CD4-positive, CD25-positive, alpha-beta regulatory T cell (primary cell): ENCODE measurements at regions not wholly inside any gene's neighbourhood (a gene's known extent, or its start where the extent isn't known, plus 50 kb on each side); places are given as distances from the start of the nearest gene placed in this dataset.

Experiments
- ATAC-seq, 2 donors: fragments of 150-1000 bp; cut with Tn5 transposase; one replicate each; pipeline ENCODE4 v1.10.0; 2021; ENCODE audit warnings: low read depth in 2 of 2, moderate number of reproducible peaks in 2 of 2, moderate library complexity in 1 of 2
- DNase-seq, 3 donors: peaks; one replicate each; pipeline versions ENCODE4 v3.0.0 to v3.0.0-alpha.2; 2012 to 2022; ENCODE audit warnings: mixed read lengths in 1 of 3
- H3K27ac ChIP-seq: one replicate; pipeline ENCODE4 v1.7.0; 2013; ENCODE audit warnings: mild to moderate bottlenecking, low read length; ENCODE audit not compliant: insufficient read depth, poor library complexity, severe bottlenecking
- H3K27me3 ChIP-seq: one replicate; pipeline ENCODE4 v1.7.0; 2013; ENCODE audit warnings: low read length; ENCODE audit not compliant: control insufficient read depth, insufficient read depth
- H3K36me3 ChIP-seq: one replicate; pipeline ENCODE4 v1.7.0; 2013; ENCODE audit warnings: mild to moderate bottlenecking, low read length, moderate library complexity; ENCODE audit not compliant: control insufficient read depth, insufficient read depth
- H3K4me1 ChIP-seq: 2 replicates; pipeline ENCODE4 v1.7.0; 2013; ENCODE audit warnings: mild to moderate bottlenecking, low read length; ENCODE audit not compliant: insufficient read depth, control insufficient read depth, poor library complexity, severe bottlenecking
- H3K4me3 ChIP-seq: one replicate; pipeline ENCODE4 v1.7.0; 2013; ENCODE audit warnings: low read depth, mild to moderate bottlenecking, low read length, moderate library complexity
- H3K9me3 ChIP-seq, 2 experiments: 1 replicate in 1 of 2; 2 replicates in 1 of 2; pipeline ENCODE4 v1.7.0; 2013; ENCODE audit warnings: low read length in 2 of 2, mild to moderate bottlenecking in 1 of 2, moderate library complexity in 1 of 2; ENCODE audit not compliant: control insufficient read depth in 2 of 2
- H3K27ac Mint-ChIP-seq, 3 donors: one replicate each; pipeline ENCODE4 v1.8.0; 2020 to 2022; ENCODE audit warnings: mild to moderate bottlenecking in 3 of 3, mixed read lengths in 3 of 3, moderate library complexity in 2 of 3
- H3K27me3 Mint-ChIP-seq: one replicate; pipeline ENCODE4 v1.8.0; 2022; ENCODE audit warnings: mild to moderate bottlenecking, mixed read lengths
- H3K36me3 Mint-ChIP-seq: one replicate; pipeline ENCODE4 v1.8.0; 2020; ENCODE audit warnings: mixed read lengths
- H3K4me1 Mint-ChIP-seq, 4 donors: one replicate each; pipeline ENCODE4 v1.8.0; 2020 to 2022; ENCODE audit warnings: mixed read lengths in 4 of 4, mild to moderate bottlenecking in 1 of 4
- H3K4me3 Mint-ChIP-seq, 4 donors: one replicate each; pipeline ENCODE4 v1.8.0; 2020 to 2022; ENCODE audit warnings: mild to moderate bottlenecking in 4 of 4, mixed read lengths in 4 of 4, moderate library complexity in 3 of 4
- H3K9me3 Mint-ChIP-seq, 7 donors: one replicate each; pipeline ENCODE4 v1.8.0; 2020 to 2022; ENCODE audit warnings: mixed read lengths in 7 of 7, mild to moderate bottlenecking in 3 of 7, moderate library complexity in 2 of 7

GRCh38 chr2:104279646-104280045 is 574.3 kb upstream of the POU3F3 start:
- Histone ChIP-seq H3K36me3 (no peaks in the 10 kb centered on the region), H3K4me3 (no peak overlapping the region), H3K4me1 (no peaks in the 10 kb centered on the region), H3K27ac (no peak overlapping the region), H3K9me3 (no peaks in the 10 kb centered on the region), H3K27me3 (no peaks in the 10 kb centered on the region)
- Mint-ChIP-seq H3K4me3 (no peak overlapping the region), H3K9me3 (peaks cover 0 to 10% (median 2%) of the 10 kb centered on the region in 7 donors), H3K27ac (no peak overlapping the region), H3K27me3 (no peaks in the 10 kb centered on the region), H3K36me3 (no peaks in the 10 kb centered on the region), H3K4me1 (no peaks in the 10 kb centered on the region)
- no peak for ATAC-seq
- no peak for DNase-seq

DNA sequence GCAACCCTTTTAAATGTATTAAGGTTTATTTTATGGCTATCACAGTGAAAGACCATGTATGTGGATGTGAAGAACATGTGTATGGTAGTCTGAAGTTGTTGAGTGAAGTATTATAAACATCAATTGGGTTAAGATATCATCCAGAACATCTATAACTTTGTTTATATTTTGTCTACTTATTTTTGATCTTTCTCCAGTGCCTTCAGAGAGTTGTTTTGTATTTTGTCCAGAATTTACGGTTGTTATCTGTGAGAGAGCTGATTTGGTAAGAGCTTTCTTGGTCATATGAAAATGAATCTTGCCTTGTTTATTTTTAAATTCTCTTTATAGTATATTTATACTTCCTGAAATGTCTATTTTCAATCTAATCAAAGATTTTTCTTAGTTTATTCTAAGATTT is 573.7 kb upstream of the POU3F3 start:
- Histone ChIP-seq H3K27me3 (no peaks in the 10 kb centered on the region), H3K9me3 (no peaks in the 10 kb centered on the region), H3K4me3 (no peak overlapping the region), H3K36me3 (no peaks in the 10 kb centered on the region), H3K4me1 (no peaks in the 10 kb centered on the region), H3K27ac (no peak overlapping the region)
- no peak overlapping the region for H3K27ac Mint-ChIP-seq
- H3K36me3 Mint-ChIP-seq, result no peaks in the 10 kb centered on the region
- DNase-seq (no peak), ATAC-seq (no peak)
- no peak overlapping the region for H3K4me3 Mint-ChIP-seq
- peaks cover 0 to 12% (median 2%) of the 10 kb centered on the region in 7 donors for H3K9me3 Mint-ChIP-seq
- H3K4me1 Mint-ChIP-seq, result no peaks in the 10 kb centered on the region
- H3K27me3 Mint-ChIP-seq, result no peaks in the 10 kb centered on the region

DNA sequence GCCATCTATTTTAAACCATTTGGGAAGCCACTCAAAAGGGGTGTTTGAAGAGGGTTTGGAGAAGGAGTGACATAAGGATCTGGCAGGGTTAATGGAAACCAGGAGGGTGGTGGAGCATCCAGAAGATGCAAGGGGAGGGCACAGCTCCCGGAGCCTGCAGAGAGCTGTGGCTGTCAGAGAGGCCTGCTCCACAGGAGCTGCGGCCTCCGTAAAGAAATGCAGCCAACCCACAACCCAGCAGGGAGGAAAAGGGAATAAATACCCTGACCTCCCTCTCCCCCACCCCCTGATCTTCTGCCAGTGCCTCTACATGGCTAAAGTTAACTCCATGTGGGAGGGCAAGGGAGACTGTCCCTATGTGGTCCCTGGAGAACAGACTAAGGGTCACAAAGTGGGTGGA is 567.1 kb upstream of the POU3F3 start:
- Histone ChIP-seq H3K27me3 (no peaks in the 10 kb centered on the region), H3K9me3 (no peaks in the 10 kb centered on the region), H3K36me3 (no peaks in the 10 kb centered on the region), H3K4me3 (no peak overlapping the region), H3K27ac (no peak overlapping the region), H3K4me1 (no peaks in the 10 kb centered on the region)
- Mint-ChIP-seq H3K27me3 (no peaks in the 10 kb centered on the region), H3K4me1 (no peaks in the 10 kb centered on the region), H3K4me3 (no peak overlapping the region), H3K27ac (no peak overlapping the region), H3K9me3 (peaks cover 0 to 19% (median 3%) of the 10 kb centered on the region in 7 donors), H3K36me3 (no peaks in the 10 kb centered on the region)
- DNase-seq (no peak), ATAC-seq (no peak)

DNA sequence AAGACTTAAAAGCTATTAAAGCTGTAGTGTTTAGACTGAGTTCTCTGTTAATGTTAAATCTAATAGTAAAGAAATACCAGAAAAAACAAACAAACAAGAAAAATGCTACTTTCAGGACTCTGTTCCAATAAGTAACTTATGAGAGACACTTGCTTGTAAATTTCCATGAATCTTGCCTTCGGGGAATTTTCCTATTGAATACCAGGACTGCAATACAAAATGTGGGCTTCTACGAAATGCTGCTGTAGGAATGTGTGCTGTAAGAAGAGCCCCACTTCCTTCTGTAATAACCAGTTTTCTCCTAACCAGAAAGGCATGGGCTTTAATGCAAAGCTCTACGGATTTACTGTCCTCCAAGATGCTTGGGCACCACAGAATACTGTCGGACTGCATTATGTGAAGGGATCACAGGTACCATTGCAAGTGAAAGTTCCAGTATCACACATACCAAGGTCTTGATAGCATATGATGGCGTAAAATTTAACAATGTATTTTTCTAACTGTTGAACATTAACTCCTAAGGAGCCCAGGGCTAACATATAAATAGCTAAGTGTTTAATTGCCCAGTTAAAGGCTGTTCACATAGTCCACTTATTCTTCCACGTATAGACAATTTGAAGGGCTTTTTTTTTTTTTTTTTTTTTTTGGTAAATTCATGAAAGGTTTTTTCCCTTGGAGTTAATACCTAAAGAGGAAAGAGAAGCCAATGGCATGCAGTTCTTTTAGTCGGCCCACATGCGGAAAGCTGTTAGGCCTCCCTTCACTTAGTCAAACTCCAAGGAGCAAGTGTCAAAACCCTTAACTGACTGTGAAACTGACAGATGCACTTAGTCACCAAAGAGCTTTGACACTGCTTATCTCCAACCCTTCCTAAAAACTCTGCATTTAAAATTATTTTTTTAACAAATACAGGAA is 564.0 kb upstream of the POU3F3 start:
- Mint-ChIP-seq H3K4me1 (no peaks in the 10 kb centered on the region), H3K36me3 (no peaks in the 10 kb centered on the region), H3K4me3 (no peak overlapping the region), H3K9me3 (peaks cover 0 to 9% (median 7%) of the 10 kb centered on the region in 7 donors), H3K27me3 (peaks cover under 1% of the 10 kb centered on the region), H3K27ac (no peak overlapping the region)
- Histone ChIP-seq H3K27me3 (no peaks in the 10 kb centered on the region), H3K4me3 (no peak overlapping the region), H3K9me3 (no peaks in the 10 kb centered on the region), H3K27ac (no peak overlapping the region), H3K4me1 (no peaks in the 10 kb centered on the region), H3K36me3 (no peaks in the 10 kb centered on the region)
- ATAC-seq (no peak), DNase-seq (no peak)

DNA sequence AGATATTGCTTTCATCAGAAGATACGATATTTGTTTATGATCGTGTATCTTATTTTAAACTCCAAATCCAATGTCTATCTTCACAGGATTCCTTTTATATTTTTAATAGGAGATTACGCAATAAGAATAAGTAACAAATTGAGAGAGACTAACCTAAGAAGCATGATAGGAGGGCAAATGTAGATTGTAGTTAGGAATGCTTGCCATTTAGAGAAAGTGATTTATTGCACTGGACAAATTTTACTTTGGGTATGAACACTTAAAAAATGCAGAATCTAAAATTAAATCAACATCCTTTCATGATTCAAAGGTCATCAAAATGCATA is 563.4 kb upstream of the POU3F3 start:
- Histone ChIP-seq H3K9me3 (no peaks in the 10 kb centered on the region), H3K36me3 (no peaks in the 10 kb centered on the region), H3K27me3 (no peaks in the 10 kb centered on the region), H3K27ac (no peak overlapping the region), H3K4me3 (no peak overlapping the region), H3K4me1 (no peaks in the 10 kb centered on the region)
- no peak overlapping the region for H3K4me3 Mint-ChIP-seq
- H3K27me3 Mint-ChIP-seq, result peaks cover 4% of the 10 kb centered on the region
- H3K4me1 Mint-ChIP-seq, result no peaks in the 10 kb centered on the region
- no peak for DNase-seq
- H3K27ac Mint-ChIP-seq, result no peak overlapping the region
- no peak for ATAC-seq
- peaks cover 0 to 8% (median 6%) of the 10 kb centered on the region in 7 donors for H3K9me3 Mint-ChIP-seq
- no peaks in the 10 kb centered on the region for H3K36me3 Mint-ChIP-seq

DNA sequence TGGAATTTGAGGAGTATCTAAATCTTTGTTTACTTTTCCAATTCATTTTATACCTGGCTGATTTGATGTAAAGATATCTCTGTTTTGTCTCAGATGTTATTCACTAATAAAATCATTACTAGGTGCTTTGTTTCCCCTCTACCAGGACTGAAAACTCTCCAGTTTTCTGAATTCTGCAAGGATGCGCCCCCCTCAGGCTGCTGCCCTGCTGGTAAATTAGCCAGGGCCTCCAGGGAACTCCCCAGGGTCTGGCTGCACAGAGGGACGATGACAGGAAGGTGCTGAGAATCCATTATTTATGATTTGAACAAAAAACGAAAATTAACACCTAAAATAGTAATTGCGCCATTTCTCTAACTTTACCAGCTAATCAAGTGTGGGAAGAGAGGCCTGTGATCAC is 541.2 kb upstream of the POU3F3 start:
- Histone ChIP-seq H3K27me3 (no peaks in the 10 kb centered on the region), H3K9me3 (peaks cover 1 to 5% of the 10 kb centered on the region in 2 experiments), H3K4me1 (no peaks in the 10 kb centered on the region), H3K36me3 (no peaks in the 10 kb centered on the region), H3K4me3 (no peak overlapping the region), H3K27ac (no peak overlapping the region)
- Mint-ChIP-seq H3K27me3 (no peaks in the 10 kb centered on the region), H3K36me3 (no peaks in the 10 kb centered on the region), H3K27ac (no peak overlapping the region), H3K4me3 (no peak overlapping the region), H3K4me1 (no peaks in the 10 kb centered on the region), H3K9me3 (peaks cover 0 to 8% (median 3%) of the 10 kb centered on the region in 7 donors)
- ATAC-seq (no peak), DNase-seq (no peak)

DNA sequence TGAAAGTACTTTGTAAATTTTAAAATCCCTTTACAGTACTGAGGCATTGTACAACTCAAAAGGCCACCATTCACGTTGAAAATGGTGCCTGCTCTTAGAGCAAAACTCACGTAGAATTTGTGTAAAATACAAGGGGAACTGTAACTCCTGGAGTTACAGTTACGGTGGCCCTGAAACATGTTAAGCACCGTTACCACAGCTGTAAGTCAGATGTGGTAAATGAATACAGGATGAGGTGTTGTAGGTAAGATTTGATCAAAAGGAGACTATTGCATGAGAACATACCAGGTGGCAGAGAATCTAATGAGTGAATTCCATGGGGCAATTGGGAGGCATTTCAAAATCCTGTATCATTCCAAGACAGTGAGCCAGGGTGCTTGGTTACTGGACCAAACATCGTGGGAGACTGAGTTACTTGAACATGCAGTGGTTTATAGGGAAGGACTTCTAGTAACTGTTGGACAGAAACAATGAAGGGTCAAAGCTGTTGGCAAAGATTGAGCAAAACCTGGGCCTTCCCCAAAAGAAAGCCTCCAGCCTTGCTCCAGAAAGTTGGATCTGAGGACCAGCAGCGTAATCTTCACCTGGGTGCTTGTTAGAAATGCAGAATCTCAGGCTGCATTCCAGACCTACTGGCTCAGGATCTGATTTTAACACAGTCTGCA is 535.8 kb upstream of the POU3F3 start:
- no peaks in the 10 kb centered on the region for H3K36me3 Mint-ChIP-seq
- no peaks in the 10 kb centered on the region for H3K27me3 ChIP-seq
- DNase-seq (no peak), ATAC-seq (no peak)
- peaks cover 0 to 1% of the 10 kb centered on the region in 2 experiments for H3K9me3 ChIP-seq
- no peaks in the 10 kb centered on the region for H3K36me3 ChIP-seq
- H3K4me3 ChIP-seq, result no peak overlapping the region
- peaks cover 4% of the 10 kb centered on the region for H3K27me3 Mint-ChIP-seq
- no peak overlapping the region for H3K27ac ChIP-seq
- no peaks in the 10 kb centered on the region for H3K4me1 ChIP-seq
- no peak overlapping the region for H3K4me3 Mint-ChIP-seq
- H3K4me1 Mint-ChIP-seq, result no peaks in the 10 kb centered on the region
- no peak overlapping the region for H3K27ac Mint-ChIP-seq
- H3K9me3 Mint-ChIP-seq, result peaks cover 0 to 6% (median 0%) of the 10 kb centered on the region in 7 donors
